ENCODE measurements at regions not wholly inside any gene's neighbourhood (a gene's known extent, or its start where the extent isn't known, plus 50 kb on each side); places are given as distances from the start of the nearest gene placed in this dataset.

GRCh38 chr4:187227907-187228704 lies 504.4 kb upstream of the FAT1 start:
- H3K36me3 Mint-ChIP-seq (ENCODE audit: low read depth): no peaks in the 10 kb centered on the region

GRCh38 chr4:187232196-187232595 lies 508.5 kb upstream of the FAT1 start:
- Mint-ChIP-seq H3K36me3 (ENCODE audit: low read depth) (no peaks in the 10 kb centered on the region), H3K27me3 (ENCODE audit: low read depth) (no peaks in the 10 kb centered on the region), H3K4me3 (no peak overlapping the region), H3K4me1 (ENCODE audit: low read depth) (no peaks in the 10 kb centered on the region), H3K27ac (no peak overlapping the region), H3K9me3 (peaks cover 9% of the 10 kb centered on the region)
- intact Hi-C loops (cut with micrococcal nuclease): no loop called here
- CTCF ChIA-PET: no interaction called here
- DNase-seq: no peak

More at GRCh38 chr4:187227907-187228704, 504.4 kb upstream of the FAT1 start:
- H3K4me3 Mint-ChIP-seq: no peak overlapping the region
- peaks cover 12% of the 10 kb centered on the region for H3K9me3 Mint-ChIP-seq
- no peak for DNase-seq
- no peaks in the 10 kb centered on the region for H3K27me3 Mint-ChIP-seq (ENCODE audit: low read depth)
- CTCF ChIA-PET: no interaction called here
- H3K27ac Mint-ChIP-seq: no peak overlapping the region
- intact Hi-C loops (cut with micrococcal nuclease): no loop called here
- H3K4me1 Mint-ChIP-seq (ENCODE audit: low read depth): no peaks in the 10 kb centered on the region

- CTCF ChIA-PET: no interaction called here
- Mint-ChIP-seq H3K27me3 (ENCODE audit: low read depth) (no peaks in the 10 kb centered on the region), H3K9me3 (peaks cover 7% of the 10 kb centered on the region), H3K27ac (no peak overlapping the region), H3K4me3 (no peak overlapping the region), H3K4me1 (ENCODE audit: low read depth) (no peaks in the 10 kb centered on the region), H3K36me3 (ENCODE audit: low read depth) (no peaks in the 10 kb centered on the region)
- no peak for DNase-seq
- intact Hi-C loops (cut with micrococcal nuclease): no loop called here
Observed at GRCh38 chr4:187232796-187233195, 509.1 kb upstream of the FAT1 start.

- Mint-ChIP-seq H3K27ac (no peak overlapping the region), H3K4me1 (ENCODE audit: low read depth) (no peaks in the 10 kb centered on the region), H3K9me3 (peaks cover 11% of the 10 kb centered on the region), H3K4me3 (no peak overlapping the region), H3K36me3 (ENCODE audit: low read depth) (no peaks in the 10 kb centered on the region), H3K27me3 (ENCODE audit: low read depth) (no peaks in the 10 kb centered on the region)
- CTCF ChIA-PET: no interaction called here
- no peak for DNase-seq
- intact Hi-C loops (cut with micrococcal nuclease): no loop called here
Observed at GRCh38 chr4:187235456-187236170, 512.0 kb upstream of the FAT1 start.

GRCh38 chr4:187236209-187236890 lies 512.7 kb upstream of the FAT1 start:
- no peak for DNase-seq
- intact Hi-C loops (cut with micrococcal nuclease): no loop called here
- H3K4me1 Mint-ChIP-seq (ENCODE audit: low read depth): no peaks in the 10 kb centered on the region
- no peaks in the 10 kb centered on the region for H3K36me3 Mint-ChIP-seq (ENCODE audit: low read depth)
- peaks cover 9% of the 10 kb centered on the region for H3K9me3 Mint-ChIP-seq
- H3K27me3 Mint-ChIP-seq (ENCODE audit: low read depth): no peaks in the 10 kb centered on the region
- H3K4me3 Mint-ChIP-seq: no peak overlapping the region
- no peak overlapping the region for H3K27ac Mint-ChIP-seq
- CTCF ChIA-PET: no interaction called here

- no peak overlapping the region for H3K4me3 Mint-ChIP-seq
- no peaks in the 10 kb centered on the region for H3K36me3 Mint-ChIP-seq (ENCODE audit: low read depth)
- H3K27me3 Mint-ChIP-seq (ENCODE audit: low read depth): no peaks in the 10 kb centered on the region
- no peak for DNase-seq
- intact Hi-C loops (cut with micrococcal nuclease): no loop called here
- no peak overlapping the region for H3K27ac Mint-ChIP-seq
- CTCF ChIA-PET: no interaction called here
- peaks cover 7% of the 10 kb centered on the region for H3K9me3 Mint-ChIP-seq
- no peaks in the 10 kb centered on the region for H3K4me1 Mint-ChIP-seq (ENCODE audit: low read depth)
Observed at GRCh38 chr4:187238646-187239045, 515.0 kb upstream of the FAT1 start.

GRCh38 chr4:187251896-187252295 lies 528.2 kb upstream of the FAT1 start:
- CTCF ChIA-PET: no interaction called here
- no peaks in the 10 kb centered on the region for H3K27me3 Mint-ChIP-seq (ENCODE audit: low read depth)
- H3K4me1 Mint-ChIP-seq (ENCODE audit: low read depth): no peaks in the 10 kb centered on the region
- H3K27ac Mint-ChIP-seq: no peak overlapping the region
- H3K9me3 Mint-ChIP-seq: peaks cover 3% of the 10 kb centered on the region
- no peak overlapping the region for H3K4me3 Mint-ChIP-seq
- DNase-seq: no peak
- intact Hi-C loops (cut with micrococcal nuclease): no loop called here
- H3K36me3 Mint-ChIP-seq (ENCODE audit: low read depth): no peaks in the 10 kb centered on the region

- intact Hi-C loops (cut with micrococcal nuclease): no loop called here
- Mint-ChIP-seq H3K36me3 (ENCODE audit: low read depth) (no peaks in the 10 kb centered on the region), H3K27ac (no peak overlapping the region), H3K4me1 (ENCODE audit: low read depth) (no peaks in the 10 kb centered on the region), H3K9me3 (peaks cover 8% of the 10 kb centered on the region), H3K27me3 (ENCODE audit: low read depth) (no peaks in the 10 kb centered on the region), H3K4me3 (no peak overlapping the region)
- CTCF ChIA-PET: no interaction called here
- DNase-seq: no peak
Observed at GRCh38 chr4:187256897-187257296, 533.2 kb upstream of the FAT1 start.

GRCh38 chr4:187258651-187259401 lies 535.2 kb upstream of the FAT1 start:
- CTCF ChIA-PET: no interaction called here
- Mint-ChIP-seq H3K27me3 (ENCODE audit: low read depth) (no peaks in the 10 kb centered on the region), H3K27ac (no peak overlapping the region), H3K4me3 (no peak overlapping the region), H3K36me3 (ENCODE audit: low read depth) (no peaks in the 10 kb centered on the region), H3K9me3 (peaks cover 6% of the 10 kb centered on the region), H3K4me1 (ENCODE audit: low read depth) (no peaks in the 10 kb centered on the region)
- intact Hi-C loops (cut with micrococcal nuclease): no loop called here
- DNase-seq: no peak

- H3K27me3 Mint-ChIP-seq (ENCODE audit: low read depth): no peaks in the 10 kb centered on the region
- no peaks in the 10 kb centered on the region for H3K36me3 Mint-ChIP-seq (ENCODE audit: low read depth)
- no peak overlapping the region for H3K27ac Mint-ChIP-seq
- intact Hi-C loops (cut with micrococcal nuclease): loop anchor here (10.0 kb wide), 1 partner anchor 1394 kb away; no protein-coding TSS in a partner anchor
- CTCF ChIA-PET: no interaction called here
- no peak overlapping the region for H3K4me3 Mint-ChIP-seq
- no peaks in the 10 kb centered on the region for H3K4me1 Mint-ChIP-seq (ENCODE audit: low read depth)
- H3K9me3 Mint-ChIP-seq: peaks cover 3% of the 10 kb centered on the region
- no peak for DNase-seq
Observed at GRCh38 chr4:187268940-187269339, 545.3 kb upstream of the FAT1 start.

- no peak for DNase-seq
- CTCF ChIA-PET: no interaction called here
- Mint-ChIP-seq H3K4me1 (ENCODE audit: low read depth) (no peaks in the 10 kb centered on the region), H3K9me3 (peaks cover 3% of the 10 kb centered on the region), H3K36me3 (ENCODE audit: low read depth) (no peaks in the 10 kb centered on the region), H3K4me3 (no peak overlapping the region), H3K27me3 (ENCODE audit: low read depth) (no peaks in the 10 kb centered on the region), H3K27ac (no peak overlapping the region)
- intact Hi-C loops (cut with micrococcal nuclease): no loop called here
Observed at GRCh38 chr4:187270154-187270553, 546.5 kb upstream of the FAT1 start.

- Mint-ChIP-seq H3K36me3 (ENCODE audit: low read depth) (no peaks in the 10 kb centered on the region), H3K9me3 (peaks cover 3% of the 10 kb centered on the region), H3K4me3 (no peak overlapping the region), H3K27me3 (ENCODE audit: low read depth) (no peaks in the 10 kb centered on the region), H3K27ac (no peak overlapping the region), H3K4me1 (ENCODE audit: low read depth) (no peaks in the 10 kb centered on the region)
- no peak for DNase-seq
- intact Hi-C loops (cut with micrococcal nuclease): no loop called here
- CTCF ChIA-PET: no interaction called here
Observed at GRCh38 chr4:187271848-187272247, 548.2 kb upstream of the FAT1 start.

Data from activated naive CD4-positive, alpha-beta T cell treated with anti-CD3 and anti-CD28 coated beads for 36 hours (primary cell).